A549 (cell line): ENCODE measurements at regions not wholly inside any gene's neighbourhood (a gene's known extent, or its start where the extent isn't known, plus 50 kb on each side); places are given as distances from the start of the nearest gene placed in this dataset.
"Not testable (repeated sequence)": the region's sequence is repeated elsewhere in the genome, so short reads cannot be mapped to it uniquely, and the experiment has no call there.

Experiments used
- ATAC-seq, 2 experiments: fragments of 200-7000 bp in 1 of 2; fragments of >200 bp in 1 of 2; cut with Nextera tagmentation in 1 of 2; cut with Tn5 transposase in 1 of 2; 3 replicates each; pipeline versions ENCODE4 v1.8.0 to v1.9.1; 2018 to 2020; ENCODE audit warnings: mild to moderate bottlenecking in 1 of 2, moderate library complexity in 1 of 2
- CTCF ChIA-PET: fragments of 300-600 bp; sonication (Branson Sonifier 250); formaldehyde crosslinking; extraction: SDS; loops from one replicate; lab custom pipeline; 2021; ENCODE audit warnings: antibody characterized with exemption, inconsistent platforms; lab: Yijun Ruan, JAX
- POLR2A ChIA-PET: fragments of 350-600 bp; formaldehyde crosslinking; extraction: SDS; loops from one replicate; lab custom pipeline; 2021; ENCODE audit warnings: antibody characterized with exemption, inconsistent platforms; lab: Yijun Ruan, JAX
- DNase-seq, 2 experiments: peaks; one replicate each; pipeline versions ENCODE4 v3.0.0 to v3.0.0-alpha.2; 2011 to 2016; ENCODE audit warnings: low read depth in 1 of 2, low spot score in 1 of 2
- FAIRE-seq: peaks from 2 replicates; lab custom pipeline; 2011; peaks lifted over from hg19 to GRCh38; lab: Jason Lieb, UNC
- H3K27ac ChIP-seq, 2 experiments: fragments of >200 bp; sonication (Bioruptor Twin); formaldehyde crosslinking; 3 replicates each; pipeline ENCODE4 v1.5.1; 2016 to 2017
- H3K4me1 ChIP-seq: fragments of >200 bp; sonication (Bioruptor Twin); formaldehyde crosslinking; 3 replicates; pipeline ENCODE4 v1.6.1; 2016
- H3K4me2 ChIP-seq: fragments of >200 bp; sonication (Bioruptor Twin); formaldehyde crosslinking; 3 replicates; pipeline ENCODE4 v1.6.1; 2016
- H3K4me3 ChIP-seq: fragments of >200 bp; sonication (Bioruptor Twin); formaldehyde crosslinking; 3 replicates; pipeline ENCODE4 v1.5.1; 2016
- H3K9me3 ChIP-seq: fragments of >200 bp; sonication (Bioruptor Twin); formaldehyde crosslinking; 3 replicates; pipeline ENCODE4 v1.6.1; 2016
- BCL3 ChIP-seq: fragments of >200 bp; sonication (Bioruptor Twin); formaldehyde crosslinking; IDR thresholded peaks from 3 replicates; pipeline ENCODE4 v1.6.1; 2016
- BHLHE40 ChIP-seq: IDR thresholded peaks from 2 replicates; pipeline ENCODE4 v1.6.1; 2012; ENCODE audit warnings: low read depth, low read length, inconsistent platforms
- CBX8 ChIP-seq: fragments of 200-600 bp; sonication (generic); IDR thresholded peaks from 2 replicates; pipeline ENCODE4 v1.6.1; 2016
- CEBPB ChIP-seq, 2 experiments: fragments of >200 bp in 1 of 2; sonication (Bioruptor Twin) in 1 of 2; formaldehyde crosslinking in 1 of 2; IDR thresholded peaks; 2 replicates each; pipeline ENCODE4 v1.6.1; 2012 to 2016
- E2F6 ChIP-seq: IDR thresholded peaks from 2 replicates; pipeline ENCODE4 v1.6.1; 2012; ENCODE audit warnings: low read depth, borderline replicate concordance
- EHMT2 ChIP-seq: fragments of 200-600 bp; sonication (generic); IDR thresholded peaks from 2 replicates; pipeline ENCODE4 v1.6.1; 2016; ENCODE audit warnings: antibody characterized with exemption, low read depth, mild to moderate bottlenecking, moderate library complexity
- FOSB ChIP-seq: fragments of 250-450 bp; sonication (Bioruptor Pico); IDR thresholded peaks from 2 replicates; pipeline ENCODE4 v1.5.0; 2020; ENCODE audit warnings: mild to moderate bottlenecking, moderate library complexity
- FOXS1 ChIP-seq: fragments of 250-450 bp; sonication (Bioruptor Pico); IDR thresholded peaks from 2 replicates; pipeline ENCODE4 v1.5.0; 2020; ENCODE audit warnings: mild to moderate bottlenecking, moderate library complexity
- GATA3 ChIP-seq: IDR thresholded peaks from 2 replicates; pipeline ENCODE4 v1.6.1; 2012; ENCODE audit warnings: borderline replicate concordance
- HEYL ChIP-seq: fragments of 250-450 bp; sonication (Bioruptor Pico); IDR thresholded peaks from 2 replicates; pipeline ENCODE4 v1.8.0; 2021; ENCODE audit warnings: mild to moderate bottlenecking, moderate library complexity
- JUN ChIP-seq, 2 experiments: fragments of >200 bp; sonication (Bioruptor Twin); formaldehyde crosslinking; IDR thresholded peaks; 2 replicates in 1 of 2; 3 replicates in 1 of 2; pipeline ENCODE4 v1.6.1; 2016 to 2017
- MAX ChIP-seq: IDR thresholded peaks from 2 replicates; pipeline ENCODE4 v1.6.1; 2012
- MAZ ChIP-seq: fragments of 150-350 bp; IDR thresholded peaks from 2 replicates; pipeline ENCODE4 v1.6.1; 2014; ENCODE audit warnings: antibody characterized with exemption, low read depth, low read length, borderline replicate concordance
- MYC ChIP-seq: IDR thresholded peaks from 2 replicates; pipeline ENCODE4 v1.6.1; 2012; ENCODE audit warnings: mild to moderate bottlenecking, inconsistent platforms, low read length, improper control_type of control experiment, borderline replicate concordance
- NR3C1 ChIP-seq: fragments of >200 bp; sonication (Bioruptor Twin); formaldehyde crosslinking; IDR thresholded peaks from 3 replicates; pipeline ENCODE4 v1.6.1; 2017
- RAD21 ChIP-seq, 2 experiments: fragments of >200 bp in 1 of 2; sonication (Bioruptor Twin) in 1 of 2; formaldehyde crosslinking in 1 of 2; IDR thresholded peaks in 1 of 2; conservative IDR thresholded peaks in 1 of 2; 2 replicates in 1 of 2; 3 replicates in 1 of 2; pipeline ENCODE4 v1.6.1; 2012 to 2018; ENCODE audit warnings: inconsistent platforms in 1 of 2
- RCOR1 ChIP-seq: fragments of 150-350 bp; IDR thresholded peaks from 2 replicates; pipeline ENCODE4 v1.6.1; 2014; ENCODE audit warnings: antibody characterized with exemption, low read length, low read depth
- REST ChIP-seq: fragments of 200-600 bp; sonication (generic); IDR thresholded peaks from 2 replicates; pipeline ENCODE4 v1.6.1; 2016; ENCODE audit warnings: antibody characterized with exemption, mild to moderate bottlenecking, moderate library complexity
- RNF2 ChIP-seq: fragments of 200-600 bp; sonication (generic); IDR thresholded peaks from 2 replicates; pipeline ENCODE4 v1.6.1; 2016; ENCODE audit warnings: low read depth, mild to moderate bottlenecking, antibody characterized with exemption, moderate library complexity, borderline replicate concordance
- SMC3 ChIP-seq: fragments of >200 bp; sonication (Bioruptor Twin); formaldehyde crosslinking; IDR thresholded peaks from 3 replicates; pipeline ENCODE4 v1.6.1; 2018; ENCODE audit warnings: inconsistent platforms
- USF2 ChIP-seq: fragments of 450-650 bp; IDR thresholded peaks from 2 replicates; pipeline ENCODE4 v1.6.1; 2014; ENCODE audit warnings: antibody characterized with exemption
- ZC3H11A ChIP-seq: fragments of 450-650 bp; IDR thresholded peaks from 2 replicates; pipeline ENCODE4 v1.6.1; 2014; ENCODE audit warnings: antibody characterized with exemption, mild to moderate bottlenecking
- ZSCAN20 ChIP-seq: fragments of 250-450 bp; sonication (Bioruptor Pico); IDR thresholded peaks from 2 replicates; pipeline ENCODE4 v1.8.0; 2022; ENCODE audit warnings: mild to moderate bottlenecking, moderate library complexity
- WGBS: methylation state at CpG from one replicate; pipeline ENCODE4 v1.1.6; 2017; ENCODE audit errors: missing lambda C conversion rate; 5-methylcytosine and 5-hydroxymethylcytosine counted together

- Histone ChIP-seq H3K4me3 (no peak overlapping the region), H3K27ac (no peak overlapping the region), H3K4me2 (no peak overlapping the region), H3K4me1 (no peaks in the 10 kb centered on the region), H3K9me3 (no peaks in the 10 kb centered on the region)
- FAIRE-seq (no peak), DNase-seq (no peak), ATAC-seq (no peak)
- WGBS, result 49% methylated on average over 2 of the region's 2 CpGs
- TF ChIP-seq SMC3, result no peak
- TF ChIP-seq MYC, result no peak
- no peak for TF ChIP-seq BHLHE40
- TF ChIP-seq RCOR1, result no peak
- TF ChIP-seq HEYL, result no peak
- no peak for TF ChIP-seq MAX
- ChIA-PET POLR2A (no interaction called here), CTCF (interaction anchor here (0.6 kb wide), 1 partner anchor 893 kb away, joined by 3 read pairs; no protein-coding TSS in a partner anchor)
Observed at GRCh38 chr6:78670802-78671201, 196.5 kb upstream of the IRAK1BP1 start.

GRCh38 chr6:78676069-78677007 lies 191.0 kb upstream of the IRAK1BP1 start:
- H3K4me1 ChIP-seq, H3K27ac ChIP-seq, POLR2A ChIA-PET, H3K4me2 ChIP-seq, FAIRE-seq, H3K4me3 ChIP-seq, ATAC-seq, DNase-seq, H3K9me3 ChIP-seq: not testable (repeated sequence)
- CTCF ChIA-PET, result interaction anchor here (0.6 kb wide), 1 partner anchor 444 kb away, joined by 3 read pairs; no protein-coding TSS in a partner anchor
- WGBS, result 37% methylated on average over 9 of the region's 15 CpGs

GRCh38 chr6:78688668-78689067 lies 178.7 kb upstream of the IRAK1BP1 start:
- ATAC-seq, result no peak
- Histone ChIP-seq H3K4me2 (no peak overlapping the region), H3K9me3 (no peaks in the 10 kb centered on the region), H3K4me1 (no peaks in the 10 kb centered on the region), H3K27ac (no peak overlapping the region), H3K4me3 (no peak overlapping the region)
- ChIA-PET CTCF (no interaction called here), POLR2A (no interaction called here)
- TF ChIP-seq CEBPB (IDR thresholded peaks at IDR 0.05), result no peak
- no peak for TF ChIP-seq GATA3
- TF ChIP-seq ZSCAN20 (CRISPR knock-in tag), result no peak
- TF ChIP-seq ZC3H11A, result no peak
- TF ChIP-seq BCL3, result no peak
- no peak for TF ChIP-seq NR3C1
- TF ChIP-seq FOSB (CRISPR knock-in tag), result no peak
- TF ChIP-seq E2F6, result no peak
- TF ChIP-seq JUN (IDR thresholded peaks at IDR 0.05), result no peak
- no peak for TF ChIP-seq CBX8
- no peak for DNase-seq
- no peak for FAIRE-seq

- CTCF ChIA-PET, result no interaction called here
- 19% methylated on average over 2 of the region's 2 CpGs for WGBS
- Histone ChIP-seq H3K4me3 (no peak overlapping the region), H3K4me1 (no peaks in the 10 kb centered on the region), H3K9me3 (no peaks in the 10 kb centered on the region), H3K27ac (no peak overlapping the region), H3K4me2 (no peak overlapping the region)
- POLR2A ChIA-PET, result no interaction called here
- DNase-seq (no peak), ATAC-seq (no peak), FAIRE-seq (no peak)
- TF ChIP-seq REST, result no peak
- no peak for TF ChIP-seq USF2
- no peak for TF ChIP-seq E2F6
- no peak for TF ChIP-seq MAZ
- no peak for TF ChIP-seq SMC3
- no peak for TF ChIP-seq EHMT2
- TF ChIP-seq HEYL, result no peak
- no peak for TF ChIP-seq RNF2
- TF ChIP-seq RCOR1, result no peak
- no peak for TF ChIP-seq RAD21 (conservative IDR thresholded peaks at IDR 0.05 in 1 of 2, IDR thresholded peaks at IDR 0.05 in 1 of 2)
- TF ChIP-seq FOXS1 (CRISPR knock-in tag), result no peak
Observed at GRCh38 chr6:78693835-78694234, 173.5 kb upstream of the IRAK1BP1 start.
